ENCODE measurements at regions not wholly inside any gene's neighbourhood (a gene's known extent, or its start where the extent isn't known, plus 50 kb on each side); places are given as distances from the start of the nearest gene placed in this dataset.

- H3K36me3 ChIP-seq (ENCODE audit: control insufficient read depth in 2 of 2, insufficient read depth in 2 of 2, low read length in 1 of 2): no peaks in the 10 kb centered on the region
- no peak overlapping the region for H3K4me3 ChIP-seq
- no peak overlapping the region for H3K4me2 ChIP-seq (ENCODE audit: control insufficient read depth, insufficient read depth)
- in situ Hi-C loops (cut with MboI): no loop called here
- SMC1A ChIA-PET (ENCODE audit: uncharacterized antibody, unreplicated experiment): no interaction called here
- TF ChIP-seq PML (IDR thresholded peaks at IDR 0.05; ENCODE audit: low read length): no peak
- TF ChIP-seq MLLT1 (IDR thresholded peaks at IDR 0.05): no peak
- TF ChIP-seq CBX3 (IDR thresholded peaks at IDR 0.05; ENCODE audit: borderline replicate concordance, low read depth): no peak
- TF ChIP-seq POU2F2 (IDR thresholded peaks at IDR 0.05; ENCODE audit: borderline replicate concordance, low read depth, low read length): no peak
- TF ChIP-seq ZNF24 (IDR thresholded peaks at IDR 0.05): no peak
- no peak for TF ChIP-seq NFIC (IDR thresholded peaks at IDR 0.05; ENCODE audit: low read depth, low read length)
- no peak for TF ChIP-seq EZH2 (IDR thresholded peaks at IDR 0.05; ENCODE audit: borderline replicate concordance, control insufficient read depth, low read depth, low read length)
- TF ChIP-seq ZBED1 (IDR thresholded peaks at IDR 0.05; ENCODE audit: borderline replicate concordance): no peak
- no peak for TF ChIP-seq PAX8 (IDR thresholded peaks at IDR 0.05)
- no peak for TF ChIP-seq PKNOX1 (IDR thresholded peaks at IDR 0.05)
- TF ChIP-seq NFYB (IDR thresholded peaks at IDR 0.05; ENCODE audit: insufficient read depth, low read depth, low read length): no peak
- no peak for TF ChIP-seq EGR1 (IDR thresholded peaks at IDR 0.05; ENCODE audit: borderline replicate concordance in 1 of 2, low read depth in 2 of 2, low read length in 2 of 2)
- TF ChIP-seq BACH1 (IDR thresholded peaks at IDR 0.05; ENCODE audit: borderline replicate concordance): no peak
- 16% methylated on average over 3 of the region's 3 CpGs for WGBS (ENCODE audit: insufficient coverage, insufficient replicate concordance, low lambda C conversion rate, missing lambda C conversion rate)
- H3K4me1 ChIP-seq (ENCODE audit: control insufficient read depth, insufficient read depth, low read length): no peaks in the 10 kb centered on the region
- no peak for FAIRE-seq
- POLR2A ChIA-PET: no interaction called here
- no peak for ATAC-seq
- intact Hi-C loops (cut with micrococcal nuclease; ENCODE audit: unreplicated experiment): no loop called here
- H3K79me2 ChIP-seq (ENCODE audit: control insufficient read depth, insufficient read depth, low read length): no peaks in the 10 kb centered on the region
- no peaks in the 10 kb centered on the region for H4K20me1 ChIP-seq (ENCODE audit: control insufficient read depth, insufficient read depth)
- CTCF ChIA-PET: no interaction called here
- no peaks in the 10 kb centered on the region for H3K9me3 ChIP-seq (replicated peaks; ENCODE audit: control insufficient read depth, insufficient read depth, low read length)
- no TSS peak for BruUV-seq (replicated peaks)
- no peak for DNase-seq (ENCODE audit: low read depth, low spot score)
- no peak overlapping the region for H2AFZ ChIP-seq (ENCODE audit: control insufficient read depth, low read depth, low read length)
- no peak overlapping the region for H3K27ac ChIP-seq (ENCODE audit: control insufficient read depth, insufficient read depth)
- RAD21 ChIA-PET (ENCODE audit: unreplicated experiment): no interaction called here
- H3K9ac ChIP-seq (ENCODE audit: control insufficient read depth, insufficient read depth, low read length): no peak overlapping the region
- H3K27me3 ChIP-seq (replicated peaks in 1 of 2; ENCODE audit: control insufficient read depth in 2 of 2, insufficient read depth in 2 of 2, low read length in 1 of 2): no peaks in the 10 kb centered on the region
Measured at GRCh38 chr2:34785206-34785785, 1186.2 kb upstream of the FAM98A start.

Measured in GM12878 (cell line).